MV-4-11 (cell line): ENCODE measurements at regions not wholly inside any gene's neighbourhood (a gene's known extent, or its start where the extent isn't known, plus 50 kb on each side); places are given as distances from the start of the nearest gene placed in this dataset.

Experiments used
- DNase-seq: peaks from one replicate; lab custom pipeline; 2025; lab: John Stamatoyannopoulos, UW

- no peak for DNase-seq
Measured at GRCh38 chr11:112715056-112715455, 246.2 kb upstream of the NCAM1 start.

- no peak for DNase-seq
Measured at GRCh38 chr11:112718483-112718882, 242.7 kb upstream of the NCAM1 start.

GRCh38 chr11:112719736-112720525 lies 241.3 kb upstream of the NCAM1 start:
- no peak for DNase-seq

- no peak for DNase-seq
Measured at GRCh38 chr11:112722148-112722547, 239.1 kb upstream of the NCAM1 start.

GRCh38 chr11:112722876-112723275 lies 238.3 kb upstream of the NCAM1 start:
- no peak for DNase-seq

GRCh38 chr11:112723676-112724495 lies 237.3 kb upstream of the NCAM1 start:
- no peak for DNase-seq

- no peak for DNase-seq
Measured at GRCh38 chr11:112724496-112724790, 236.8 kb upstream of the NCAM1 start.

- DNase-seq = no peak
Measured at GRCh38 chr11:112725636-112726035, 235.6 kb upstream of the NCAM1 start.

GRCh38 chr11:112727341-112727841 lies 233.8 kb upstream of the NCAM1 start:
- DNase-seq = peak; percentile 13

GRCh38 chr11:112728288-112728687 lies 232.9 kb upstream of the NCAM1 start:
- DNase-seq = peak; percentile 19

GRCh38 chr11:112728716-112729115 lies 232.5 kb upstream of the NCAM1 start:
- DNase-seq = no peak

GRCh38 chr11:112730591-112730990 lies 230.6 kb upstream of the NCAM1 start:
- DNase-seq = no peak

- DNase-seq = no peak
Measured at GRCh38 chr11:112731538-112731937, 229.7 kb upstream of the NCAM1 start.

GRCh38 chr11:112732031-112732430 lies 229.2 kb upstream of the NCAM1 start:
- no peak for DNase-seq

GRCh38 chr11:112734207-112734606 lies 227.0 kb upstream of the NCAM1 start:
- DNase-seq = no peak

GRCh38 chr11:112735470-112735869 lies 225.8 kb upstream of the NCAM1 start:
- DNase-seq = no peak

- DNase-seq = no peak
Measured at GRCh38 chr11:112744041-112744440, 217.2 kb upstream of the NCAM1 start.

GRCh38 chr11:112745973-112746372 lies 215.2 kb upstream of the NCAM1 start:
- no peak for DNase-seq

- DNase-seq = no peak
Measured at GRCh38 chr11:112748252-112748651, 213.0 kb upstream of the NCAM1 start.

- DNase-seq = no peak
Measured at GRCh38 chr11:112748713-112749543, 212.3 kb upstream of the NCAM1 start.

- DNase-seq = no peak
Measured at GRCh38 chr11:112751329-112751728, 209.9 kb upstream of the NCAM1 start.

GRCh38 chr11:112751772-112752171 lies 209.4 kb upstream of the NCAM1 start:
- no peak for DNase-seq
